IMR-90 (cell line): ENCODE measurements at regions not wholly inside any gene's neighbourhood (a gene's known extent, or its start where the extent isn't known, plus 50 kb on each side); places are given as distances from the start of the nearest gene placed in this dataset.

Experiments used
- ATAC-seq: fragments of 200-7000 bp; cut with Tn5 transposase; 2 replicates; pipeline ENCODE4 v1.9.1; 2020; ENCODE audit warnings: low read depth, mild to moderate bottlenecking, moderate library complexity
- BruUV-seq: library from RNA; stranded (reverse); fragments of 400-500 nt; replicated peaks from 2 replicates; lab custom pipeline; 2021; lab: Mats Ljungman, UMichigan
- CTCF ChIA-PET: fragments of 300-600 bp; formaldehyde crosslinking; extraction: SDS; loops from one replicate; lab custom pipeline; 2021; ENCODE audit warnings: antibody characterized with exemption; lab: Yijun Ruan, JAX
- POLR2A ChIA-PET: fragments of 300-600 bp; sonication (Branson Sonifier 250); formaldehyde crosslinking; loops from one replicate; lab custom pipeline; 2022; ENCODE audit warnings: antibody characterized with exemption; ENCODE audit not compliant: unreplicated experiment; lab: Charles Lee
- DNase-seq: peaks from one replicate; pipeline ENCODE4 v3.0.0; 2013
- H2AFZ ChIP-seq: replicated peaks from 2 replicates; pipeline ENCODE3; 2013; ENCODE audit warnings: low read length, mild to moderate bottlenecking; ENCODE audit not compliant: poor library complexity
- H2AK5ac ChIP-seq: 2 replicates; pipeline ENCODE4 v1.6.1; 2013; ENCODE audit warnings: low read depth, low read length, inconsistent platforms
- H2AK9ac ChIP-seq: replicated peaks from 2 replicates; pipeline ENCODE3; 2013; ENCODE audit warnings: mild to moderate bottlenecking, low read depth, low read length, moderate library complexity; ENCODE audit not compliant: poor library complexity
- H2BK120ac ChIP-seq: 2 replicates; pipeline ENCODE4 v1.6.1; 2013; ENCODE audit warnings: low read depth, low read length, inconsistent platforms
- H2BK15ac ChIP-seq: 3 replicates; pipeline ENCODE4 v1.6.1; 2013; ENCODE audit warnings: low read depth, low read length, inconsistent platforms
- H2BK20ac ChIP-seq: 2 replicates; pipeline ENCODE4 v1.6.1; 2013; ENCODE audit warnings: low read depth, mild to moderate bottlenecking, inconsistent platforms, low read length, moderate library complexity
- H2BK5ac ChIP-seq: 2 replicates; pipeline ENCODE4 v1.6.1; 2013; ENCODE audit warnings: mild to moderate bottlenecking, low read depth, low read length, inconsistent platforms; ENCODE audit not compliant: poor library complexity, severe bottlenecking
- H3K14ac ChIP-seq: replicated peaks from 2 replicates; pipeline ENCODE4 v1.6.1; 2013; ENCODE audit warnings: low read depth, low read length, inconsistent platforms
- H3K18ac ChIP-seq: 2 replicates; pipeline ENCODE4 v1.6.1; 2013; ENCODE audit warnings: low read depth, low read length, control low read depth
- H3K23ac ChIP-seq: 2 replicates; pipeline ENCODE4 v1.6.1; 2013; ENCODE audit warnings: low read depth, low read length, inconsistent platforms
- H3K27ac ChIP-seq: 2 replicates; pipeline ENCODE4 v1.5.1; 2013; ENCODE audit warnings: mild to moderate bottlenecking, control low read depth, low read length; ENCODE audit not compliant: insufficient read depth
- H3K27me3 ChIP-seq: 2 replicates; pipeline ENCODE4 v1.6.1; 2013; ENCODE audit warnings: low read length; ENCODE audit not compliant: control insufficient read depth, insufficient read depth
- H3K36me3 ChIP-seq: 2 replicates; pipeline ENCODE4 v1.6.1; 2013; ENCODE audit warnings: low read length, mixed read lengths; ENCODE audit not compliant: control insufficient read depth, insufficient read depth
- H3K4ac ChIP-seq: 2 replicates; pipeline ENCODE4 v1.6.1; 2013; ENCODE audit warnings: low read depth, low read length, inconsistent platforms
- H3K4me1 ChIP-seq: 2 replicates; pipeline ENCODE4 v1.6.1; 2013; ENCODE audit warnings: low read length, mixed read lengths; ENCODE audit not compliant: control insufficient read depth, insufficient read depth
- H3K4me2 ChIP-seq: 2 replicates; pipeline ENCODE4 v1.6.1; 2013; ENCODE audit warnings: low read depth, mild to moderate bottlenecking, control low read depth, low read length, moderate library complexity
- H3K4me3 ChIP-seq: 2 replicates; pipeline ENCODE4 v1.5.1; 2013; ENCODE audit warnings: low read depth, mild to moderate bottlenecking, control low read depth, low read length, moderate library complexity; ENCODE audit not compliant: insufficient read depth
- H3K56ac ChIP-seq: 2 replicates; pipeline ENCODE4 v1.6.1; 2013; ENCODE audit warnings: low read length, inconsistent platforms; ENCODE audit not compliant: insufficient read depth; ENCODE audit errors: extremely low read depth
- H3K79me1 ChIP-seq, 2 experiments: 2 replicates each; pipeline ENCODE4 v1.6.1; 2013; ENCODE audit warnings: low read length in 2 of 2, inconsistent platforms in 1 of 2, low read depth in 1 of 2
- H3K9ac ChIP-seq: 2 replicates; pipeline ENCODE4 v1.6.1; 2013; ENCODE audit warnings: low read depth, low read length, control low read depth
- H3K9me1 ChIP-seq: 2 replicates; pipeline ENCODE4 v1.6.1; 2013; ENCODE audit warnings: low read length, inconsistent platforms; ENCODE audit not compliant: insufficient read depth
- H3K9me3 ChIP-seq: 2 replicates; pipeline ENCODE4 v1.6.1; 2013; ENCODE audit warnings: low read length; ENCODE audit not compliant: control insufficient read depth, insufficient read depth
- H4K20me1 ChIP-seq: 2 replicates; pipeline ENCODE4 v1.6.1; 2013; ENCODE audit warnings: low read length, inconsistent platforms; ENCODE audit not compliant: insufficient read depth
- H4K5ac ChIP-seq: 2 replicates; pipeline ENCODE4 v1.6.1; 2013; ENCODE audit warnings: mild to moderate bottlenecking, low read depth, low read length, control low read depth
- H4K8ac ChIP-seq, 2 experiments: 2 replicates each; pipeline ENCODE4 v1.6.1; 2013; ENCODE audit warnings: low read depth in 2 of 2, low read length in 2 of 2, control low read depth in 1 of 2, inconsistent platforms in 1 of 2
- H4K91ac ChIP-seq: 2 replicates; pipeline ENCODE4 v1.6.1; 2013; ENCODE audit warnings: low read depth, low read length, inconsistent platforms; ENCODE audit not compliant: insufficient read depth
- FOS ChIP-seq: fragments of 150-350 bp; IDR thresholded peaks from 2 replicates; pipeline ENCODE4 v1.6.1; 2016; ENCODE audit warnings: low read depth, low read length
- RAD21 ChIP-seq: IDR thresholded peaks from 2 replicates; pipeline ENCODE4 v1.6.1; 2012; ENCODE audit warnings: low read length, improper control_type of control experiment
- RCOR1 ChIP-seq: IDR thresholded peaks from 2 replicates; pipeline ENCODE4 v1.6.1; 2012; ENCODE audit warnings: mild to moderate bottlenecking, low read length, improper control_type of control experiment; ENCODE audit not compliant: insufficient replicate concordance
- WGBS, 2 experiments: methylation state at CpG; one replicate each; pipeline versions ENCODE4 v1.1.5 to v1.1.7; 2013; ENCODE audit warnings: missing lambda C conversion rate in 2 of 2; ENCODE audit not compliant: insufficient read length in 1 of 2; ENCODE audit errors: extremely low coverage in 2 of 2; 5-methylcytosine and 5-hydroxymethylcytosine counted together
- dilution Hi-C: fragments of 300-500 bp; cut with HindIII; formaldehyde crosslinking; loops from one replicate; pipeline ENCODE4 v1.14.3; 2018; ENCODE audit warnings: low sequenced_read_pairs; ENCODE audit not compliant: unreplicated experiment
- in situ Hi-C: fragments of 300-500 bp; cut with MboI; formaldehyde crosslinking; loops from 3 replicates; pipeline ENCODE4 v1.14.3; 2019; ENCODE audit warnings: low sequenced_read_pairs, inconsistent platforms, mixed read lengths
- intact Hi-C: fragments of 100-400 bp; cut with micrococcal nuclease; formaldehyde crosslinking; loops from 2 replicates; pipeline ENCODE4 v1.10.0; 2022

GRCh38 chr6:14729129-14729871 lies 516.6 kb upstream of the JARID2 start:
- no TSS peak for BruUV-seq
- H3K18ac ChIP-seq: peak overlapping the region; percentile 65; the same call in 1 of the 2 replicates
- ChIA-PET CTCF (no interaction called here), POLR2A (no interaction called here)
- H3K79me1 ChIP-seq: no peaks in the 10 kb centered on the region
- H4K91ac ChIP-seq: peak overlapping the region; percentile 54
- H2BK5ac ChIP-seq: peak overlapping the region; percentile 12
- no peak overlapping the region for H3K9ac ChIP-seq
- H3K56ac ChIP-seq: no peak overlapping the region
- in situ Hi-C loops (no loop called here), intact Hi-C loops (no loop called here), dilution Hi-C loops (no loop called here)
- H3K4me2 ChIP-seq: no peak overlapping the region
- H3K9me1 ChIP-seq: peaks cover 13% of the 10 kb centered on the region
- no peak for TF ChIP-seq RCOR1
- TF ChIP-seq RAD21: no peak
- TF ChIP-seq FOS: no peak
- peak overlapping the region; percentile 61; the same call in 2 of the 3 replicates for H2BK15ac ChIP-seq
- peak overlapping the region; percentile 89 for H2BK120ac ChIP-seq
- ATAC-seq (no peak), DNase-seq (no peak)
- peak overlapping the region; percentile 6; the same call in 1 of the 2 replicates for H3K27ac ChIP-seq
- H3K23ac ChIP-seq: 0 out of 2 replicates have a peak overlapping the region, but pooled peaks have one; percentile 38
- peak overlapping the region; percentile 42; the same call in 1 of the 2 replicates for H4K5ac ChIP-seq
- 43% methylated on average over 1 of the region's 13 CpGs; no CpG with 5 or more reads in 1 of the 2 experiments for WGBS, 2 experiments
- peak overlapping the region; percentile 99 for H2AK5ac ChIP-seq
- peaks cover 23% of the 10 kb centered on the region for H3K4me1 ChIP-seq
- peak overlapping the region; percentile 11 to 55; a peak in 2 of 4 replicates for H4K8ac ChIP-seq
- H2BK20ac ChIP-seq: peak overlapping the region; percentile 79
- H3K9me3 ChIP-seq: no peaks in the 10 kb centered on the region
- H2AK9ac ChIP-seq: no peak overlapping the region
- H3K14ac ChIP-seq: peak overlapping the region; percentile 80; the same call in 1 of the 2 replicates
- H3K27me3 ChIP-seq: no peaks in the 10 kb centered on the region
- H4K20me1 ChIP-seq: no peaks in the 10 kb centered on the region
- H2AFZ ChIP-seq: no peak overlapping the region
- no peaks in the 10 kb centered on the region for H3K36me3 ChIP-seq
- H3K4ac ChIP-seq: peak overlapping the region; percentile 72; the same call in 1 of the 2 replicates
- no peak overlapping the region for H3K4me3 ChIP-seq
